Vagina (tissue), 2 donors: ENCODE measurements at regions not wholly inside any gene's neighbourhood (a gene's known extent, or its start where the extent isn't known, plus 50 kb on each side); places are given as distances from the start of the nearest gene placed in this dataset.

Source experiments
- POLR2A ChIP-seq, 2 donors: fragments of 450-650 bp; IDR thresholded peaks; one replicate each; pipeline ENCODE4 v1.6.1; 2017; ENCODE audit warnings: antibody characterized with exemption in 2 of 2, mild to moderate bottlenecking in 2 of 2, moderate library complexity in 2 of 2
- TF ChIP-seq, protein P1 (sequence below), 3 experiments: fragments of 450-650 bp in 2 of 3; fragments of 200-600 bp in 1 of 3; sonication (generic) in 1 of 3; IDR thresholded peaks; one replicate each; pipeline ENCODE4 v1.5.1; 2017 to 2019; ENCODE audit warnings: antibody characterized with exemption in 3 of 3, mild to moderate bottlenecking in 2 of 3, moderate library complexity in 2 of 3

- TF ChIP-seq POLR2A (IDR thresholded peaks at IDR 0.05), result no peak
- TF ChIP-seq, protein P1, sequence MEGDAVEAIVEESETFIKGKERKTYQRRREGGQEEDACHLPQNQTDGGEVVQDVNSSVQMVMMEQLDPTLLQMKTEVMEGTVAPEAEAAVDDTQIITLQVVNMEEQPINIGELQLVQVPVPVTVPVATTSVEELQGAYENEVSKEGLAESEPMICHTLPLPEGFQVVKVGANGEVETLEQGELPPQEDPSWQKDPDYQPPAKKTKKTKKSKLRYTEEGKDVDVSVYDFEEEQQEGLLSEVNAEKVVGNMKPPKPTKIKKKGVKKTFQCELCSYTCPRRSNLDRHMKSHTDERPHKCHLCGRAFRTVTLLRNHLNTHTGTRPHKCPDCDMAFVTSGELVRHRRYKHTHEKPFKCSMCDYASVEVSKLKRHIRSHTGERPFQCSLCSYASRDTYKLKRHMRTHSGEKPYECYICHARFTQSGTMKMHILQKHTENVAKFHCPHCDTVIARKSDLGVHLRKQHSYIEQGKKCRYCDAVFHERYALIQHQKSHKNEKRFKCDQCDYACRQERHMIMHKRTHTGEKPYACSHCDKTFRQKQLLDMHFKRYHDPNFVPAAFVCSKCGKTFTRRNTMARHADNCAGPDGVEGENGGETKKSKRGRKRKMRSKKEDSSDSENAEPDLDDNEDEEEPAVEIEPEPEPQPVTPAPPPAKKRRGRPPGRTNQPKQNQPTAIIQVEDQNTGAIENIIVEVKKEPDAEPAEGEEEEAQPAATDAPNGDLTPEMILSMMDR (IDR thresholded peaks at IDR 0.05), result no peak
Observed at GRCh38 chr6:139886396-139886795, 511.9 kb upstream of the CITED2 start.
